D341Med (cell line): ENCODE measurements at regions not wholly inside any gene's neighbourhood (a gene's known extent, or its start where the extent isn't known, plus 50 kb on each side); places are given as distances from the start of the nearest gene placed in this dataset.

ENCODE experiments used
- DNase-seq: peaks from one replicate; pipeline ENCODE4 v3.0.0; 2012; ENCODE audit warnings: low spot score

GRCh38 chr13:72448082-72448481 is 279.3 kb downstream of the MZT1 start:
- DNase-seq: no peak

- no peak for DNase-seq
Measured at GRCh38 chr13:72444999-72445398, 282.4 kb downstream of the MZT1 start.

- DNase-seq: no peak
Measured at GRCh38 chr13:72437458-72437857, 290.0 kb downstream of the MZT1 start.

- no peak for DNase-seq
Measured at GRCh38 chr13:72435251-72435650, 292.2 kb downstream of the MZT1 start.

- peak; percentile 72 for DNase-seq
Measured at GRCh38 chr13:72431981-72432682, 295.3 kb downstream of the MZT1 start.

- no peak for DNase-seq
Measured at GRCh38 chr13:72430923-72431322, 296.5 kb downstream of the MZT1 start.

GRCh38 chr13:72427757-72428528 is 299.5 kb downstream of the MZT1 start:
- DNase-seq: no peak

GRCh38 chr13:72424059-72424458 is 303.4 kb downstream of the MZT1 start:
- no peak for DNase-seq

GRCh38 chr13:72415817-72416216 is 311.6 kb downstream of the MZT1 start:
- DNase-seq: no peak

- no peak for DNase-seq
Measured at GRCh38 chr13:72412481-72412880, 314.9 kb downstream of the MZT1 start.

GRCh38 chr13:72405441-72405840 is 322.0 kb downstream of the MZT1 start:
- DNase-seq: no peak

- no peak for DNase-seq
Measured at GRCh38 chr13:72403396-72404010, 323.9 kb downstream of the MZT1 start.

- DNase-seq: no peak
Measured at GRCh38 chr13:72400856-72401255, 326.6 kb downstream of the MZT1 start.

- DNase-seq: no peak
Measured at GRCh38 chr13:72399351-72399750, 328.1 kb downstream of the MZT1 start.

GRCh38 chr13:72397265-72397664 is 330.2 kb downstream of the MZT1 start:
- no peak for DNase-seq

GRCh38 chr13:72390909-72391308 is 336.5 kb downstream of the MZT1 start:
- no peak for DNase-seq

- no peak for DNase-seq
Measured at GRCh38 chr13:72386138-72386684, 341.2 kb downstream of the MZT1 start.

- DNase-seq: no peak
Measured at GRCh38 chr13:72384879-72385278, 342.6 kb downstream of the MZT1 start.

GRCh38 chr13:72384186-72384823 is 343.1 kb downstream of the MZT1 start:
- no peak for DNase-seq

GRCh38 chr13:72383646-72384045 is 343.8 kb downstream of the MZT1 start:
- DNase-seq: no peak

GRCh38 chr13:72379581-72379980 is 347.8 kb downstream of the MZT1 start:
- no peak for DNase-seq

- DNase-seq: no peak
Measured at GRCh38 chr13:72368031-72368430, 359.4 kb downstream of the MZT1 start.
